NB4 (cell line): ENCODE measurements at regions not wholly inside any gene's neighbourhood (a gene's known extent, or its start where the extent isn't known, plus 50 kb on each side); places are given as distances from the start of the nearest gene placed in this dataset.

Source experiments
- DNase-seq: peaks from one replicate; pipeline ENCODE4 v3.0.0; 2010; ENCODE audit warnings: low read depth
- H3K4me3 ChIP-seq: one replicate; pipeline ENCODE4 v1.5.1; 2011; ENCODE audit warnings: mild to moderate bottlenecking, low read depth, low read length, moderate library complexity
- MYC ChIP-seq: IDR thresholded peaks from 2 replicates; pipeline ENCODE4 v1.6.1; 2011; ENCODE audit warnings: low read depth, low read length
- POLR2A ChIP-seq: IDR thresholded peaks from 2 replicates; pipeline ENCODE4 v1.6.1; 2011; ENCODE audit warnings: mild to moderate bottlenecking; ENCODE audit not compliant: insufficient read length; ENCODE audit errors: extremely low read depth
- TF ChIP-seq, protein P1 (sequence below): IDR thresholded peaks from one replicate; pipeline ENCODE4 v1.5.1; 2012; ENCODE audit warnings: low read depth, low read length
- TF ChIP-seq, protein P2 (sequence below): IDR thresholded peaks from 2 replicates; pipeline ENCODE4 v1.6.1; 2011; ENCODE audit warnings: low read depth, low read length

DNA sequence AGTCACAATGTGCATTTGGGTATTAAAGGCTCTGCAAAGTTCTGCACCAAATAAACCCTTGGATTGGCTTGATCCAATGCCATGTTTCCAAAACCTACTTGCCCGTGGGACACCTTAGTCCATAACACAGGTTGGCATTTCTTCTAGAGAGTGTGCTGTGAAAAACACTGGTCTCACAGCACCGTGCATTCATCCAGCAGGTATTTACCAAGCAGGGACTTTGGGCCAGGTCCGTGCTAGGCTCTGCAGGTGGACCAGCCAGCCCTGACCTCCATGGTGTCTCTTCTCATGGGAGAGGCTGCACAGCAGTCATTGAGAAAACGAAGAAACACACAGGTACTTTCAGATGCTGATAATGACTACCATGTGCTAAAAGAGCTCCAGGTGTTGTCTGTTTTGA is 112.6 kb downstream of the CDH26 start:
- TF ChIP-seq, protein P1, sequence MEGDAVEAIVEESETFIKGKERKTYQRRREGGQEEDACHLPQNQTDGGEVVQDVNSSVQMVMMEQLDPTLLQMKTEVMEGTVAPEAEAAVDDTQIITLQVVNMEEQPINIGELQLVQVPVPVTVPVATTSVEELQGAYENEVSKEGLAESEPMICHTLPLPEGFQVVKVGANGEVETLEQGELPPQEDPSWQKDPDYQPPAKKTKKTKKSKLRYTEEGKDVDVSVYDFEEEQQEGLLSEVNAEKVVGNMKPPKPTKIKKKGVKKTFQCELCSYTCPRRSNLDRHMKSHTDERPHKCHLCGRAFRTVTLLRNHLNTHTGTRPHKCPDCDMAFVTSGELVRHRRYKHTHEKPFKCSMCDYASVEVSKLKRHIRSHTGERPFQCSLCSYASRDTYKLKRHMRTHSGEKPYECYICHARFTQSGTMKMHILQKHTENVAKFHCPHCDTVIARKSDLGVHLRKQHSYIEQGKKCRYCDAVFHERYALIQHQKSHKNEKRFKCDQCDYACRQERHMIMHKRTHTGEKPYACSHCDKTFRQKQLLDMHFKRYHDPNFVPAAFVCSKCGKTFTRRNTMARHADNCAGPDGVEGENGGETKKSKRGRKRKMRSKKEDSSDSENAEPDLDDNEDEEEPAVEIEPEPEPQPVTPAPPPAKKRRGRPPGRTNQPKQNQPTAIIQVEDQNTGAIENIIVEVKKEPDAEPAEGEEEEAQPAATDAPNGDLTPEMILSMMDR: no peak
- TF ChIP-seq MYC: no peak
- no peak for TF ChIP-seq POLR2A
- TF ChIP-seq, protein P2, sequence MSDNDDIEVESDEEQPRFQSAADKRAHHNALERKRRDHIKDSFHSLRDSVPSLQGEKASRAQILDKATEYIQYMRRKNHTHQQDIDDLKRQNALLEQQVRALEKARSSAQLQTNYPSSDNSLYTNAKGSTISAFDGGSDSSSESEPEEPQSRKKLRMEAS: no peak
- no peak for DNase-seq
- H3K4me3 ChIP-seq: no peak overlapping the region

DNA sequence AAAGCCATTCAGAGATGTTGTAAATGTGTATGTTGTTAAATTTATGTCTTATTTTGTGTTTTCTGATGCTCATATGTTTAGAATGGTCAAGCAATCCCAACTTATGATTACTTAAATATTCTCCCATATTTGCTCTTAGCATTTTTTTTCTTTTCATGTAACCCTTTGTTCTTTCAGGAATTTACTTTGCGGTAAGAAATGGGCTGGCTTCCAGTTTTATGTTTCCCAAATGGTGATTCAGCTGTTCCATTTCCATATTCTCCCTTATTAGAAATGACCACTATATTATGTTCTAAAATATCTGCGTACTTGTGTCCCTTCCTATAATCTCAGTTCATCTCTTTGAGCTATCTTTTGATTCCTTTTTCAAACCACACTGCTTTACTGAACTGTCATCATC is 113.7 kb downstream of the CDH26 start:
- no peak overlapping the region for H3K4me3 ChIP-seq
- DNase-seq: no peak
- TF ChIP-seq, protein P2: no peak
- TF ChIP-seq MYC (no peak), POLR2A (no peak)
- TF ChIP-seq, protein P1: no peak

DNA sequence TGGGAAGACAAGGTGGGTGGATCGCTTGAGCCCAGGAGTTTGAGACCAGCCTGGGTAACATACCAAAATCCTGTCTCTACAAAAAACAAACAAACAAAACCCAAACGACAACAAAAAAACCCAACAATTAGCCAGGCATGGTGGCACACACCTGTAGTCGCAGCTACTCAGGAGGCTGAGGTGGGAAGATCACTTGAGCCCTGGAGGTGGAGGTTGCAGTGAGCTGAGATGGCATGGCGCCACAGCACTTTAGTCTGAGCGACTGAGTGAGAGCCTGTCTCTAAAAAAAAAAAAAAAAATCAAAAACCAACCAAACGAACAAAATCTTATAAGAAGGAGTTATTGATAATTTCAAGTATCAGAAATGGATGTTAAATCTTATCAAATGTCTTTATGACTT is 114.9 kb downstream of the CDH26 start:
- no peak for DNase-seq
- H3K4me3 ChIP-seq: no peak overlapping the region
- TF ChIP-seq MYC (no peak), POLR2A (no peak)
- TF ChIP-seq, protein P2: no peak
- TF ChIP-seq, protein P1: no peak

DNA sequence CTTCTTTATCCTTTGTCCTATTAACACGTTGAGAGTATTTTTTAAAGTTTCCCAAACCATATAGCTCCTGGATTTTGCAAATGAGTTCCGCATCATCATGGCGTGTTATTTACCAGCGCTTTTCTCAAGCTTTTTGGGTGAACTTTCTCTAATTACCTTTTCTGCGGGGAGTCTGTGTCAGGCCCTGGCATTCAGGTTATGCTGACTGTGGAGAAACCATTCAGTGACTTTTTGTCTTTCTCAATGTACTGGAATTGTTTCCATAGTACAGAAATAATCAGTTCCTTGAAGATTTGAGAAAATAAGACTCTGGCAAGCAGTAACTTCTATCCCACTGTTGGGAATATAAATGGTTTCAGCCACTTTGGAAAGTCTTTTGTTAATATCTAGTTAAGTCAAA is 115.3 kb downstream of the CDH26 start:
- no peak overlapping the region for H3K4me3 ChIP-seq
- TF ChIP-seq, protein P2: no peak
- TF ChIP-seq POLR2A: no peak
- no peak for TF ChIP-seq MYC

DNA sequence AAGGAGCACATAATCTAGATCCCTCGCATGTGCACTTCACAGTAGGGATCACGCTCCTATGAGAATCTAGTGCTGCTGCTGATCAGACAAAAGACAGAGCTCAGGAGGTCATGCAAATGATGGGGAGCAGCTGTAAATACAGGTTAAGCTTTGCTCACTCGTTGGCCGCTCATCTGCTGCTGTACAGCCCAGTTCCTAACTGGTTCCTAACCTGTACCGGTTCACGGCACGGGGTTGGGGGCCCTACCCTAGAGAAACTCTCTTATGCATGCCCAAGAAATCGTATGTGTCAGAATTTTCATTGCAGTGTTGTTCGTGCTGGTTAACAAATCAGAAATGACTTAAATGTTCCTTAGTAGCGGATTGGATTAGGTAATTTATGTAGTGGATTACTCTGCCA is 116.1 kb downstream of the CDH26 start:
- TF ChIP-seq POLR2A: no peak
- TF ChIP-seq, protein P1: no peak
- TF ChIP-seq, protein P2: no peak
- TF ChIP-seq MYC: no peak
- no peak overlapping the region for H3K4me3 ChIP-seq
- no peak for DNase-seq

More for the DNA sequence above, 115.3 kb downstream of the CDH26 start:
- no peak for DNase-seq

DNA sequence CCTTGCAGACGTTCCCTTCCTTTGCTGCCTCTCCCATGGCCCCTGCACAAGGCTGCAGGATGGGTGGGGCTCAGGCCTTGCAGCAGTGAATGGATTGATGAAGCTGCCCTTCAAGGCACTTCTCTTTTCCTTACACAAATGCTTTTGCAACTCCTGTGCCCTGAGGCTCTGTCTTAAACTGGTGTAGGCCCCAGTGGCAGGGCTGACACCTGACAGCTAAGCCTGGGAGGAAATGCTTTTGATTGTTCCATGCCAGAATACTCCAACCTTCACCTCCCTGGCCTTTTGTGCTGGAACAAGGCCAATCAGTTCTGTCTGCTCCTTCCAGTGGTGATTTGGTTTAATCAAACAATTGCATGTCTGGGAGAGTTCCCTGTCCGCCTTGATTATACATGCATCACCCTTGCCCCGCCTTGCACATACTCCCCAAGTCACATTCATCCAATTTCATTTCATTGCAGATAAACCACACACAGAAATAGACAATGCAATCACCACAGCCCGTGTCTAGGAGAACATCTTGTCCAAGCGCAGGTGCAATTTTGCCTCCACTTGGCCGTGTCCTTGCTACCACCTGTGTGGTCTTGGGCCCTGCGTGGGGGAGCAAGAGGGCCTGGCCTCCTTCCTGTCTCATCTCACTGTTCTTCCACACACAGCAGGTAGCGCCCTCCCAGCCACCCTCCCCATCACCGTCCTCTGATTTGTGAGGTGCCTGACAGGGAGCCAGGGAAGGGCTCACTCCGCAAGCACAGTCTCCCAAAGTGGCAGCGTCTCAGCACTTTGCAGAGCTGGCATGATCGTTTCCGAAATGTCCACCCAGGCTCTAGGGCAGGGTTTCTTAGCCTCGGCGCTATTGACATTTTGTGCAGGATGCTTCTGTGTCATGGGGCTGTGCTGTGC is 120.4 kb downstream of the CDH26 start:
- peak; percentile 84 for DNase-seq
- no peak overlapping the region for H3K4me3 ChIP-seq
- TF ChIP-seq, protein P1: no peak
- no peak for TF ChIP-seq MYC
- TF ChIP-seq, protein P2: 0 out of 2 replicates have a peak, but pooled peaks have one; percentile 19
- no peak for TF ChIP-seq POLR2A
